Neural progenitor cell (in vitro differentiated cells): ENCODE measurements at regions not wholly inside any gene's neighbourhood (a gene's known extent, or its start where the extent isn't known, plus 50 kb on each side); places are given as distances from the start of the nearest gene placed in this dataset.

Experiments used
- DNase-seq: peaks from one replicate; pipeline ENCODE4 v3.0.0-alpha.2; 2016; ENCODE audit warnings: low spot score
- H2AFZ ChIP-seq: fragments of 200-600 bp; sonication (generic); replicated peaks from 2 replicates; pipeline ENCODE4 v1.6.1; 2016; ENCODE audit warnings: antibody characterized with exemption
- H3F3A ChIP-seq: fragments of 200-600 bp; sonication (generic); 2 replicates; pipeline ENCODE4 v1.6.1; 2016; ENCODE audit warnings: antibody characterized with exemption, low read depth
- H3K27ac ChIP-seq: fragments of 200-600 bp; sonication (generic); 2 replicates; pipeline ENCODE4 v1.5.1; 2016; ENCODE audit warnings: mild to moderate bottlenecking
- H3K27me3 ChIP-seq: fragments of 200-600 bp; sonication (generic); 2 replicates; pipeline ENCODE4 v1.6.1; 2016; ENCODE audit warnings: mild to moderate bottlenecking, moderate library complexity
- H3K36me3 ChIP-seq: fragments of 200-600 bp; sonication (generic); 2 replicates; pipeline ENCODE4 v1.5.1; 2016
- H3K4me1 ChIP-seq: fragments of 200-600 bp; sonication (generic); 2 replicates; pipeline ENCODE4 v1.6.1; 2016; ENCODE audit warnings: mixed run types
- H3K4me2 ChIP-seq: fragments of 200-600 bp; sonication (generic); 2 replicates; pipeline ENCODE4 v1.6.1; 2016
- H3K4me3 ChIP-seq: fragments of 200-600 bp; sonication (generic); 2 replicates; pipeline ENCODE4 v1.5.1; 2016
- H3K79me2 ChIP-seq: fragments of 200-600 bp; sonication (generic); 2 replicates; pipeline ENCODE4 v1.6.1; 2016; ENCODE audit warnings: low read depth
- H3K9ac ChIP-seq: fragments of 200-600 bp; sonication (generic); 2 replicates; pipeline ENCODE4 v1.6.1; 2016
- H3K9me3 ChIP-seq: fragments of 200-600 bp; sonication (generic); 2 replicates; pipeline ENCODE4 v1.5.1; 2016; ENCODE audit warnings: low read depth
- H4K20me1 ChIP-seq: fragments of 200-600 bp; sonication (generic); 2 replicates; pipeline ENCODE4 v1.6.1; 2016; ENCODE audit warnings: low read depth
- H3K27ac Mint-ChIP-seq: 3 replicates; pipeline ENCODE4 v1.8.0; 2021; ENCODE audit warnings: mixed read lengths
- H3K27me3 Mint-ChIP-seq: 2 replicates; pipeline ENCODE4 v1.8.0; 2022; ENCODE audit warnings: low read depth, mild to moderate bottlenecking, inconsistent platforms, moderate library complexity, mixed read lengths; ENCODE audit not compliant: insufficient read depth
- H3K36me3 Mint-ChIP-seq: 3 replicates; pipeline ENCODE4 v1.8.0; 2021; ENCODE audit warnings: mixed read lengths
- H3K4me1 Mint-ChIP-seq: 3 replicates; pipeline ENCODE4 v1.8.0; 2021; ENCODE audit warnings: mixed read lengths
- H3K4me3 Mint-ChIP-seq: 3 replicates; pipeline ENCODE4 v1.8.0; 2021; ENCODE audit warnings: mild to moderate bottlenecking, moderate library complexity, mixed read lengths
- H3K9me3 Mint-ChIP-seq: 3 replicates; pipeline ENCODE4 v1.8.0; 2020; ENCODE audit warnings: mixed read lengths
- CTCF ChIP-seq: fragments of 200-600 bp; sonication (generic); IDR thresholded peaks from 2 replicates; pipeline ENCODE4 v1.5.1; 2017; ENCODE audit warnings: antibody characterized with exemption, mild to moderate bottlenecking
- EZH2 ChIP-seq: fragments of 200-600 bp; sonication (generic); IDR thresholded peaks from 2 replicates; pipeline ENCODE4 v1.6.1; 2017; ENCODE audit warnings: antibody characterized with exemption, mild to moderate bottlenecking, moderate library complexity
- EZH2phosphoT487 ChIP-seq: fragments of 200-600 bp; sonication (generic); IDR thresholded peaks from 2 replicates; pipeline ENCODE4 v1.6.1; 2017; ENCODE audit warnings: antibody characterized with exemption

GRCh38 chr6:170108456-170108855 lies 182.4 kb downstream of the DLL1 start:
- Histone ChIP-seq H3K4me2 (no peak overlapping the region), H3K4me1 (no peaks in the 10 kb centered on the region), H3K27me3 (no peaks in the 10 kb centered on the region), H3F3A (no peaks in the 10 kb centered on the region), H3K9me3 (no peaks in the 10 kb centered on the region), H4K20me1 (no peaks in the 10 kb centered on the region), H2AFZ (no peak overlapping the region), H3K36me3 (no peaks in the 10 kb centered on the region), H3K9ac (no peak overlapping the region), H3K4me3 (no peak overlapping the region), H3K79me2 (no peaks in the 10 kb centered on the region), H3K27ac (no peak overlapping the region)
- DNase-seq, result no peak
- H3K4me1 Mint-ChIP-seq, result peaks cover 6% of the 10 kb centered on the region
- peaks cover 8% of the 10 kb centered on the region for H3K27me3 Mint-ChIP-seq
- no peak overlapping the region for H3K4me3 Mint-ChIP-seq
- H3K27ac Mint-ChIP-seq, result peak overlapping the region; percentile 8
- H3K36me3 Mint-ChIP-seq, result no peaks in the 10 kb centered on the region
- H3K9me3 Mint-ChIP-seq, result peaks cover 4% of the 10 kb centered on the region
- no peak for TF ChIP-seq CTCF
- TF ChIP-seq EZH2phosphoT487, result no peak
- no peak for TF ChIP-seq EZH2

DNA sequence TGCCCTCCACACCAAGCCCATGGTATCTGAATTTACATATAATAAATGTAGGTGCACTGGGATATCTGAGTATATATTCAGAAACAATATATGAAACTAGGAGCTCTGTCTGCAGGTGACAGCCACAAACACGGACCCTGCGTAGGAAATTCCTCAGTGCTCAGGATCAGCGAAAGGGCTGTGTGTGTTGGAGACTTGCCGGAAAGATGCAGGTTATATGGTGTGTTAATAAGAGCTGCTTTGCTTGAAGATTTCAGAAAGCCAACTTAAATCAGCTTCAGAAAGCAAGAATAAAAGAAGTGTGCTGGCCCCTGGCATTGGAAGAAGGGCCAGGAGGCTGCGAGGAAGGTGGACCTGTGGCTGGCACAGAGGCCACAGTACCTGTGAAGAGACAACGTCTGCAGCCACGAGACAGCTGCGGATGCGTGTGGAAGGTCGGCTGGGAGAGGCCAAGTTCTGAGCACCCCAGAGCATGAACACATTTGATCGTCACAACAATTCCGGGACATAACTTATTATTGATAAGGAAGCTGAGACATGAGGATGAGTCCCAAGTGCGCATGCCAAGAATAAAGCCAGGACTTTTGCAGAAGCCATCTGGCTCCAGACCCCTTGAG lies 183.2 kb downstream of the DLL1 start:
- Histone ChIP-seq H3K4me3 (no peak overlapping the region), H3K27ac (no peak overlapping the region), H3F3A (no peaks in the 10 kb centered on the region), H3K4me2 (no peak overlapping the region), H3K9ac (no peak overlapping the region), H3K79me2 (no peaks in the 10 kb centered on the region), H3K36me3 (no peaks in the 10 kb centered on the region), H3K4me1 (no peaks in the 10 kb centered on the region), H4K20me1 (no peaks in the 10 kb centered on the region), H2AFZ (no peak overlapping the region), H3K9me3 (no peaks in the 10 kb centered on the region), H3K27me3 (no peaks in the 10 kb centered on the region)
- no peak for DNase-seq
- TF ChIP-seq CTCF, result no peak
- Mint-ChIP-seq H3K27ac (no peak overlapping the region), H3K4me3 (no peak overlapping the region), H3K9me3 (peaks cover 4% of the 10 kb centered on the region), H3K36me3 (no peaks in the 10 kb centered on the region), H3K4me1 (peaks cover 6% of the 10 kb centered on the region), H3K27me3 (peaks cover 8% of the 10 kb centered on the region)

- no peaks in the 10 kb centered on the region for H3K27me3 ChIP-seq
- H3K4me2 ChIP-seq, result no peak overlapping the region
- H2AFZ ChIP-seq, result no peak overlapping the region
- TF ChIP-seq EZH2phosphoT487, result no peak
- TF ChIP-seq CTCF, result no peak
- TF ChIP-seq EZH2, result no peak
- Mint-ChIP-seq H3K36me3 (no peaks in the 10 kb centered on the region), H3K4me3 (no peak overlapping the region), H3K27ac (peak overlapping the region; percentile 67), H3K27me3 (peaks cover 8% of the 10 kb centered on the region), H3K9me3 (peaks cover 6% of the 10 kb centered on the region), H3K4me1 (peaks cover 6% of the 10 kb centered on the region)
- H3K79me2 ChIP-seq, result no peaks in the 10 kb centered on the region
- no peaks in the 10 kb centered on the region for H3K9me3 ChIP-seq
- H3K27ac ChIP-seq, result no peak overlapping the region
- no peaks in the 10 kb centered on the region for H3K4me1 ChIP-seq
- H4K20me1 ChIP-seq, result no peaks in the 10 kb centered on the region
- H3K9ac ChIP-seq, result no peak overlapping the region
- no peaks in the 10 kb centered on the region for H3F3A ChIP-seq
- DNase-seq, result no peak
- H3K4me3 ChIP-seq, result no peak overlapping the region
- H3K36me3 ChIP-seq, result no peaks in the 10 kb centered on the region
Measured at GRCh38 chr6:170106906-170107525, 183.9 kb downstream of the DLL1 start.
